ENCODE measurements at regions not wholly inside any gene's neighbourhood (a gene's known extent, or its start where the extent isn't known, plus 50 kb on each side); places are given as distances from the start of the nearest gene placed in this dataset.

- H3K27ac ChIP-seq = no peak overlapping the region
- no peak for TF ChIP-seq ZFX (IDR thresholded peaks at IDR 0.05; ENCODE audit: borderline replicate concordance)
- TF ChIP-seq CTCF (IDR thresholded peaks at IDR 0.05) = no peak
Observed at GRCh38 chr12:58502841-58503240, 417.5 kb downstream of the LRIG3 start.

- H3K27ac ChIP-seq = no peak overlapping the region
- TF ChIP-seq ZFX (IDR thresholded peaks at IDR 0.05; ENCODE audit: borderline replicate concordance) (no peak), CTCF (IDR thresholded peaks at IDR 0.05) (no peak)
Observed at GRCh38 chr12:58503731-58504130, 416.6 kb downstream of the LRIG3 start.

- no peak overlapping the region for H3K27ac ChIP-seq
- TF ChIP-seq CTCF (IDR thresholded peaks at IDR 0.05) = no peak
- no peak for TF ChIP-seq ZFX (IDR thresholded peaks at IDR 0.05; ENCODE audit: borderline replicate concordance)
Observed at GRCh38 chr12:58504143-58504938, 416.0 kb downstream of the LRIG3 start.

- no peak overlapping the region for H3K27ac ChIP-seq
Observed at GRCh38 chr12:58509116-58509885, 411.0 kb downstream of the LRIG3 start.

GRCh38 chr12:58513301-58513834 is 406.9 kb downstream of the LRIG3 start:
- TF ChIP-seq ZFX (IDR thresholded peaks at IDR 0.05; ENCODE audit: borderline replicate concordance) (no peak), CTCF (IDR thresholded peaks at IDR 0.05) (no peak)
- H3K27ac ChIP-seq = no peak overlapping the region

More at GRCh38 chr12:58509116-58509885, 411.0 kb downstream of the LRIG3 start:
- TF ChIP-seq CTCF (IDR thresholded peaks at IDR 0.05) (no peak), ZFX (IDR thresholded peaks at IDR 0.05; ENCODE audit: borderline replicate concordance) (no peak)

GRCh38 chr12:58513852-58514251 is 406.5 kb downstream of the LRIG3 start:
- H3K27ac ChIP-seq = no peak overlapping the region
- TF ChIP-seq ZFX (IDR thresholded peaks at IDR 0.05; ENCODE audit: borderline replicate concordance) = no peak
- no peak for TF ChIP-seq CTCF (IDR thresholded peaks at IDR 0.05)
